ENCODE measurements at regions not wholly inside any gene's neighbourhood (a gene's known extent, or its start where the extent isn't known, plus 50 kb on each side); places are given as distances from the start of the nearest gene placed in this dataset.

DNA sequence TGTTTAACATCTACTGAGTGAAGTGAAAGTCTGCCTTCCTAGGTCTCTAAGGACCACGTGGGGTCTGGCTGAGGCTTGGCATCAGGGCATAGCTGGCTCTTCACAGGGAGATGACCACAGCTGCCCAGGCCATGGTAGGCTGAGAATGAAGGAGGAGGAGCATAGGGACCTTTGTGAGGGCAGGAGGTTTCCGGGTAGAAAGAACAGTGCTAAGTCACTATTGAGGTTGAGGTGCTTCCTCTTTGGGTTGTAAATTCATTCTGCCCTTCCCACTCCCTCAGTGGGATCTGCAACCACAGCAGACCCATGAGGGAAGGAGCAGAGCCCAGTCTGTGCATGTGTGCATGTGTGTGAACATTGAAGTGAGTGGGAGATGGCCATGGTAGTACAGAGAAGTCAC, 909.6 kb downstream of the VRK1 start:
- DNase-seq: no peak
- Histone ChIP-seq H3K27ac (no peak overlapping the region), H3K4me3 (no peak overlapping the region), H3K4me1 (no peaks in the 10 kb centered on the region), H3K36me3 (ENCODE audit: insufficient read depth in 1 of 2, low read depth in 1 of 2) (no peaks in the 10 kb centered on the region), H3K27me3 (ENCODE audit: insufficient read depth in 3 of 3, low read length in 2 of 3) (no peaks in the 10 kb centered on the region), H3K9me3 (no peaks in the 10 kb centered on the region)
- intact Hi-C loops (cut with DNase I): no loop called here
- ATAC-seq: no peak
- TF ChIP-seq, protein P1, sequence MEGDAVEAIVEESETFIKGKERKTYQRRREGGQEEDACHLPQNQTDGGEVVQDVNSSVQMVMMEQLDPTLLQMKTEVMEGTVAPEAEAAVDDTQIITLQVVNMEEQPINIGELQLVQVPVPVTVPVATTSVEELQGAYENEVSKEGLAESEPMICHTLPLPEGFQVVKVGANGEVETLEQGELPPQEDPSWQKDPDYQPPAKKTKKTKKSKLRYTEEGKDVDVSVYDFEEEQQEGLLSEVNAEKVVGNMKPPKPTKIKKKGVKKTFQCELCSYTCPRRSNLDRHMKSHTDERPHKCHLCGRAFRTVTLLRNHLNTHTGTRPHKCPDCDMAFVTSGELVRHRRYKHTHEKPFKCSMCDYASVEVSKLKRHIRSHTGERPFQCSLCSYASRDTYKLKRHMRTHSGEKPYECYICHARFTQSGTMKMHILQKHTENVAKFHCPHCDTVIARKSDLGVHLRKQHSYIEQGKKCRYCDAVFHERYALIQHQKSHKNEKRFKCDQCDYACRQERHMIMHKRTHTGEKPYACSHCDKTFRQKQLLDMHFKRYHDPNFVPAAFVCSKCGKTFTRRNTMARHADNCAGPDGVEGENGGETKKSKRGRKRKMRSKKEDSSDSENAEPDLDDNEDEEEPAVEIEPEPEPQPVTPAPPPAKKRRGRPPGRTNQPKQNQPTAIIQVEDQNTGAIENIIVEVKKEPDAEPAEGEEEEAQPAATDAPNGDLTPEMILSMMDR (IDR thresholded peaks at IDR 0.05): no peak
- WGBS, 3 donors: 54 to 69% (median 58%) methylated on average over 2 of the region's 2 CpGs

DNA sequence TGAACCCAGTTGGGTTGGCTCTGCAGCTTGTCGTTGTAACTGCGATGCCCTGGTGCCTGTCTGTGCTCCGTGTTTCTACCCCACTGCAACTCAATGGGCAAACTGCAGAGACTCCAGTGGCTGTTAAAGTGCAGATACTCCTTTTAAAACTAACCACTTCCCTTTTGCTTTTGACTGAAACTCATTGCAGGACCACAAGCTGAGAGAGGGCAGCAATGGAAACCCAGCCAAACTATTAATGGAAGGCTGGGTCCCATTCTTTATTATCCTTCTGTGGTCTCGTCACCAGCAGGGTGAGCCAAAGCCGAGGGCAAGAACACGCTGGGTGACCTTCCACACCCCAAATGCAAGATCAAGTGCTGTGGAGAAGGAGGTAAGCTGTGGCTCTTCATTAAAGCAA, 910.4 kb downstream of the VRK1 start:
- no peak for DNase-seq
- no peak for ATAC-seq
- no peaks in the 10 kb centered on the region for H3K9me3 ChIP-seq
- H3K27me3 ChIP-seq (ENCODE audit: insufficient read depth in 3 of 3, low read length in 2 of 3): no peaks in the 10 kb centered on the region
- no peaks in the 10 kb centered on the region for H3K4me1 ChIP-seq
- H3K27ac ChIP-seq: no peak overlapping the region
- H3K36me3 ChIP-seq (ENCODE audit: insufficient read depth in 1 of 2, low read depth in 1 of 2): no peaks in the 10 kb centered on the region
- intact Hi-C loops (cut with DNase I): no loop called here
- TF ChIP-seq, protein P1 (IDR thresholded peaks at IDR 0.05): no peak
- H3K4me3 ChIP-seq: no peak overlapping the region
- 71 to 89% (median 81%) methylated on average over 6 of the region's 6 CpGs for WGBS, 3 donors

DNA sequence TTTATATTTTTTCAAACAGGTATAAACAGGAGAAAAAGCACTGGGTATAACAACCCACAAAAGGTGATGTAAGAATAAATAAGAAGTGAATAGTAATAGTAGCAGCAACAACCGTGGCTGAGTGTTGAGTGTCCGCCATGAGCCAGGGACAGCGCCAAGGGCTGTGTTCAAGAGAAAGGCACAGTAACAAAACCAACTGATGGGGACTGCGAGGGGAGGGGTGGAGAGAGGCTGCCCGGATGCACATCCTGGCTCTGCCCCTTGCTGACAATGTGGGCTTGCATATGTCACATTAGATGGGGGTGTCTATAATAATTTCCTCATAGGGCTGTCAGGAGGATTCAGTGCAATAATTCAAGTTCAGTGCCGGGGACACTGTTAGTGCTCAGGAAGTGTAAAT, 912.4 kb downstream of the VRK1 start:
- Histone ChIP-seq H3K27me3 (ENCODE audit: insufficient read depth in 3 of 3, low read length in 2 of 3) (no peaks in the 10 kb centered on the region), H3K4me3 (no peak overlapping the region), H3K36me3 (ENCODE audit: insufficient read depth in 1 of 2, low read depth in 1 of 2) (no peaks in the 10 kb centered on the region), H3K27ac (no peak overlapping the region), H3K4me1 (no peaks in the 10 kb centered on the region), H3K9me3 (no peaks in the 10 kb centered on the region)
- whole genome bisulfite sequencing, 3 donors: 68 to 75% (median 74%) methylated on average over 6 of the region's 6 CpGs
- TF ChIP-seq, protein P1 (IDR thresholded peaks at IDR 0.05): no peak
- ATAC-seq (no peak), DNase-seq (no peak)
- intact Hi-C loops (cut with DNase I): no loop called here

DNA sequence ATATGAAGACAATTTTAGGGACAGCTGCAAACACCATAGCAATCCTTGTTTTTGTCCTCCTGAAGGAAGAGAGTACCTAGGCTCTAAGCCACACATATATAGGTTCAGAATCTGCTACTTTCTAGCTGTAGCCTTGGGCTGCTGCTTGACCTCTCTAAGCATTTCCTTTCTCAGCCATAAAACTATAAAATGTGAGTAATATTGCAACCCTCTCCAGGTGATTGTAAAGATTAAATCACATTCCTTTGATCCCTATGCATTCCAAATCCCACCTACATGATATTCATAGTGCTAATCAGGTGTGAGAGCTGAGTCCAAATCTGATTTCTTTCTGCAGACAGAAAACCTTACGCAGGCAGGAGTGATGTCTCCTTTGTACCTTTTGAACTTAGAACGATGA, 913.5 kb downstream of the VRK1 start:
- Histone ChIP-seq H3K27me3 (ENCODE audit: insufficient read depth in 3 of 3, low read length in 2 of 3) (no peaks in the 10 kb centered on the region), H3K4me1 (no peaks in the 10 kb centered on the region), H3K27ac (no peak overlapping the region), H3K9me3 (no peaks in the 10 kb centered on the region), H3K4me3 (no peak overlapping the region), H3K36me3 (ENCODE audit: insufficient read depth in 1 of 2, low read depth in 1 of 2) (no peaks in the 10 kb centered on the region)
- intact Hi-C loops (cut with DNase I): no loop called here
- DNase-seq (no peak), ATAC-seq (no peak)
- TF ChIP-seq, protein P1 (IDR thresholded peaks at IDR 0.05): no peak
- WGBS, 3 donors: 87 to 89% (median 87%) methylated on average over 2 of the region's 2 CpGs

DNA sequence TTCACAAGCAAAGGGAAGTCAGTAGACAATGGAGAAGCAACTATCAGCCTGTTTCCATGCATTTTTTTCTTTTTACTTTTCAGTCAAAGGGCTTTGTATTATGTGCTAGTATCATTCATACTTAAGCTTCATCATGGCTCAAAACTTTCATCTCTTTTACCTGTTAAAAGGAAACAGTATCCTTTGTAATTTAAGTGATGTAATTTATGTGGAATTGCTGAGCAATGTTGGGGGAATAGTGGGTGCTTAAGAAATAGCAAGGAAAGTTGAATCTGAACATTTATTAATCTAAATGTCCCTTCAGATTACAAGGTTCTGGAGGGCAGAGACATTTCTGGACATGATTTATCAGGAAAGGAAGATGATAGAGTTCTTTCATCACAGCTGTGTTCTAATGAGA, 915.3 kb downstream of the VRK1 start:
- ATAC-seq: no peak

More for the DNA sequence above, 915.3 kb downstream of the VRK1 start:
- H3K27ac ChIP-seq: no peak overlapping the region
- H3K36me3 ChIP-seq (ENCODE audit: insufficient read depth in 1 of 2, low read depth in 1 of 2): no peaks in the 10 kb centered on the region
- no peak for DNase-seq
- H3K4me1 ChIP-seq: no peaks in the 10 kb centered on the region
- H3K9me3 ChIP-seq: no peaks in the 10 kb centered on the region
- H3K4me3 ChIP-seq: no peak overlapping the region
- H3K27me3 ChIP-seq (ENCODE audit: insufficient read depth in 3 of 3, low read length in 2 of 3): no peaks in the 10 kb centered on the region
- intact Hi-C loops (cut with DNase I): no loop called here
- TF ChIP-seq, protein P1 (IDR thresholded peaks at IDR 0.05): no peak

Data from psoas muscle (tissue), 7 donors.